Chondrocyte (in vitro differentiated cells): ENCODE measurements at regions not wholly inside any gene's neighbourhood (a gene's known extent, or its start where the extent isn't known, plus 50 kb on each side); places are given as distances from the start of the nearest gene placed in this dataset.
A peak's percentile ranks its signal among the peaks of the same experiment; 100 is the strongest.

Source experiments
- DNase-seq: peaks from one replicate; pipeline ENCODE4 v3.0.0; 2021; ENCODE audit warnings: mixed read lengths, low spot score
- H3K27ac Mint-ChIP-seq: one replicate; pipeline ENCODE4 v1.8.0; 2021; ENCODE audit warnings: mild to moderate bottlenecking, moderate library complexity, mixed read lengths; ENCODE audit not compliant: unreplicated experiment
- H3K27me3 Mint-ChIP-seq: 2 replicates; pipeline ENCODE4 v1.8.0; 2021; ENCODE audit warnings: low read depth, mixed read lengths
- H3K36me3 Mint-ChIP-seq: 2 replicates; pipeline ENCODE4 v1.8.0; 2021; ENCODE audit warnings: low read depth, mixed read lengths
- H3K4me1 Mint-ChIP-seq: 2 replicates; pipeline ENCODE4 v1.8.0; 2021; ENCODE audit warnings: low read depth, mild to moderate bottlenecking, mixed read lengths
- H3K4me3 Mint-ChIP-seq: one replicate; pipeline ENCODE4 v1.8.0; 2021; ENCODE audit warnings: mild to moderate bottlenecking, moderate library complexity, mixed read lengths; ENCODE audit not compliant: unreplicated experiment
- H3K9me3 Mint-ChIP-seq: 2 replicates; pipeline ENCODE4 v1.8.0; 2021; ENCODE audit warnings: low read depth, mixed read lengths
- TF ChIP-seq, protein P1 (sequence below): fragments of 200-600 bp; sonication (generic); IDR thresholded peaks from 2 replicates; pipeline ENCODE4 v1.5.0; 2021; ENCODE audit warnings: antibody characterized with exemption, mild to moderate bottlenecking, moderate library complexity

DNA sequence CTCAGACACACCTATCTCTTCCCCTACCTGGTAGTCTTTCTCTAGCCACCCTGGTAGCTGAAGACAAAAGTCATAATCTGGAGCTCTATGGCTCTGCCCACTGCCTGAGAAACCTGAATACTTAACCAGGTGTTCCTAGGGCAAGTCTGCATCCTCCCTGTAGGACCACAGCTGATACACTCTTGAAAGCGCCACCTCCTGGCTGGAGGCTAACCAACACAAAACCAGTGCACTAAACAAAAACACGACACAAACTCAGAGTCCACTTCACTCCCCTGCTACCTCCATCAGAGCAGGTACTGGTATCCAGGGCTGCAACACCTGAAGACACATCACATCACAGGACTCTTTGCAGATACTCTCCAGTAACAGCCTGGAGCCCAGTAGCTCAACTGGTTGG is 84.6 kb upstream of the ANXA1 start:
- TF ChIP-seq, protein P1, sequence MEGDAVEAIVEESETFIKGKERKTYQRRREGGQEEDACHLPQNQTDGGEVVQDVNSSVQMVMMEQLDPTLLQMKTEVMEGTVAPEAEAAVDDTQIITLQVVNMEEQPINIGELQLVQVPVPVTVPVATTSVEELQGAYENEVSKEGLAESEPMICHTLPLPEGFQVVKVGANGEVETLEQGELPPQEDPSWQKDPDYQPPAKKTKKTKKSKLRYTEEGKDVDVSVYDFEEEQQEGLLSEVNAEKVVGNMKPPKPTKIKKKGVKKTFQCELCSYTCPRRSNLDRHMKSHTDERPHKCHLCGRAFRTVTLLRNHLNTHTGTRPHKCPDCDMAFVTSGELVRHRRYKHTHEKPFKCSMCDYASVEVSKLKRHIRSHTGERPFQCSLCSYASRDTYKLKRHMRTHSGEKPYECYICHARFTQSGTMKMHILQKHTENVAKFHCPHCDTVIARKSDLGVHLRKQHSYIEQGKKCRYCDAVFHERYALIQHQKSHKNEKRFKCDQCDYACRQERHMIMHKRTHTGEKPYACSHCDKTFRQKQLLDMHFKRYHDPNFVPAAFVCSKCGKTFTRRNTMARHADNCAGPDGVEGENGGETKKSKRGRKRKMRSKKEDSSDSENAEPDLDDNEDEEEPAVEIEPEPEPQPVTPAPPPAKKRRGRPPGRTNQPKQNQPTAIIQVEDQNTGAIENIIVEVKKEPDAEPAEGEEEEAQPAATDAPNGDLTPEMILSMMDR = peak; percentile 17
- Mint-ChIP-seq H3K36me3 (no peaks in the 10 kb centered on the region), H3K9me3 (peaks cover 5% of the 10 kb centered on the region), H3K4me1 (no peaks in the 10 kb centered on the region), H3K27ac (no peak overlapping the region), H3K27me3 (peaks cover 1% of the 10 kb centered on the region), H3K4me3 (no peak overlapping the region)
- DNase-seq = no peak

GRCh38 chr9:73065439-73065838 is 86.2 kb upstream of the ANXA1 start:
- Mint-ChIP-seq H3K27ac (no peak overlapping the region), H3K36me3 (no peaks in the 10 kb centered on the region), H3K9me3 (peaks cover 5% of the 10 kb centered on the region), H3K4me1 (peaks cover 14% of the 10 kb centered on the region), H3K4me3 (no peak overlapping the region), H3K27me3 (no peaks in the 10 kb centered on the region)
- TF ChIP-seq, protein P1 = no peak
- no peak for DNase-seq

DNA sequence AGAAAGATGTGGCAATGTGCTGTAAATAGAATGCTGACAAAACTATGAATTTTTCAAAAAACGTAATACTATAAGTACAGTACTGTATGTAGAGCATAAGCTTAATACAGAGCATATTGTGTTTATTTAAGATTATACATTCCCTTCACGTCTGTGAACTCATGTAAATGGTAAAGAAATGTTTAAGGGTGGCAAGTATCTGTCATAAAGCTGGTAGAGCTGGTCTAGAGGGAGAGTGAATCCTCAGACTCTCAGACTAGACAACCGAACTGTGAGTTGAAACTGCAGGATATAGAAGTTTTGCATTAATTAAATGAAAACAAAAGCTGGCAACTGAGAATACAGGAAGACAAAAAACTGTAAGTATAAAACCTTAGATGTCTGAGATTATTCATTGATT is 87.3 kb upstream of the ANXA1 start:
- H3K36me3 Mint-ChIP-seq = no peaks in the 10 kb centered on the region
- H3K9me3 Mint-ChIP-seq = no peaks in the 10 kb centered on the region
- peaks cover 25% of the 10 kb centered on the region for H3K4me1 Mint-ChIP-seq
- H3K27ac Mint-ChIP-seq = no peak overlapping the region
- H3K4me3 Mint-ChIP-seq = no peak overlapping the region
- DNase-seq = no peak
- no peaks in the 10 kb centered on the region for H3K27me3 Mint-ChIP-seq
- TF ChIP-seq, protein P1 = no peak

DNA sequence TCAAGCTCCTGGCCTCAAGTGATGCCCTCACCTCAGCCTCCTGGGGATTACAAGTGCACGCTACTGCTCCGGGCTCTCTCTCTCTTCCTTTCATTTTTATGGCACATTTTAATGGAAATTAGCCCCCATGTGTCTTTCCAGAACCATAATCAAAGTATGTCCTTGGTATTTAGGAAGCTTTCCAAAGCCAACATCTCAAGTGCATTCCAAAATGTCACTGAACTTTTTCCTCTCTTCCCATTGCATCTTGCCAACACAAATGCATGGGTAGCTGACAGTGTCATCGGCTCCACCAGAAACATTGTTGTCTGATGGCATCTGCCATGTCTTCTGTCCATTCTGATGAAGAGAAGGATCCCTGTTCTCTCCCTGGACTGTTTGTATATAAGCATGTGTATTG is 90.5 kb upstream of the ANXA1 start:
- no peaks in the 10 kb centered on the region for H3K9me3 Mint-ChIP-seq
- TF ChIP-seq, protein P1 = no peak
- no peaks in the 10 kb centered on the region for H3K36me3 Mint-ChIP-seq
- H3K27ac Mint-ChIP-seq = no peak overlapping the region
- H3K27me3 Mint-ChIP-seq = no peaks in the 10 kb centered on the region
- peaks cover 32% of the 10 kb centered on the region for H3K4me1 Mint-ChIP-seq
- no peak for DNase-seq
- no peak overlapping the region for H3K4me3 Mint-ChIP-seq

DNA sequence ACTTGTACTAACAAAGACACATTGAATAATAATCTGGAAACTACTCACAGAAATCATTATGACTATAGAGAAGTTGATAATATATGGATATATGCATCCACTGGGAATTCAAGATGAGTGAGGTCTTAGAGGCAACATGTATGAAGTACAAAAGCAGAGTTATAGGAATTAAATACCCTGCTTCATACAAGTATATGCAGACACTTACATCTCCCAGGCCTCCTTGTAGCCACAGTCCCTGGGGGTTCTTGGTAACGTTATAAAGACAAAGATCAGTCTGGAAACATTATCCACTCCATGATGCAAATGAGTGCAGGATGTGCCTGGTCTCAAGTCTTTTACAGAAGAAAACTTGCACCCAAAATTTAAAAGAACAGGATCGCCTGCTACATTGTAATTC is 92.4 kb upstream of the ANXA1 start:
- Mint-ChIP-seq H3K9me3 (no peaks in the 10 kb centered on the region), H3K4me3 (no peak overlapping the region), H3K27me3 (no peaks in the 10 kb centered on the region), H3K4me1 (peaks cover 33% of the 10 kb centered on the region), H3K27ac (no peak overlapping the region), H3K36me3 (no peaks in the 10 kb centered on the region)
- TF ChIP-seq, protein P1 = no peak
- no peak for DNase-seq
